ENCODE measurements at regions not wholly inside any gene's neighbourhood (a gene's known extent, or its start where the extent isn't known, plus 50 kb on each side); places are given as distances from the start of the nearest gene placed in this dataset.

- no peak for ATAC-seq
- H3K27me3 ChIP-seq (ENCODE audit: insufficient read depth in 3 of 3, low read length in 2 of 3): peaks cover 0 to 2% (median 0%) of the 10 kb centered on the region in 3 donors
- intact Hi-C loops (cut with DNase I): no loop called here
- H3K36me3 ChIP-seq (ENCODE audit: insufficient read depth in 1 of 2, low read depth in 1 of 2): no peaks in the 10 kb centered on the region
- no peak overlapping the region for H3K4me3 ChIP-seq
- no peak overlapping the region for H3K27ac ChIP-seq
- no peak for TF ChIP-seq CTCF (IDR thresholded peaks at IDR 0.05)
- no peaks in the 10 kb centered on the region for H3K4me1 ChIP-seq
- no peaks in the 10 kb centered on the region for H3K9me3 ChIP-seq
- DNase-seq: no peak
- 54 to 57% (median 56%) methylated on average over 3 of the region's 3 CpGs for WGBS, 3 donors
Measured at GRCh38 chr6:91142154-91142553, 555.3 kb upstream of the MAP3K7 start.

- no peak for DNase-seq
- WGBS, 3 donors: 88 to 95% (median 88%) methylated on average over 3 of the region's 3 CpGs
- no peak overlapping the region for H3K27ac ChIP-seq
- TF ChIP-seq CTCF (IDR thresholded peaks at IDR 0.05): no peak
- peaks cover 0 to 2% (median 0%) of the 10 kb centered on the region in 3 donors for H3K27me3 ChIP-seq (ENCODE audit: insufficient read depth in 3 of 3, low read length in 2 of 3)
- H3K9me3 ChIP-seq: no peaks in the 10 kb centered on the region
- no peak for ATAC-seq
- intact Hi-C loops (cut with DNase I): no loop called here
- no peaks in the 10 kb centered on the region for H3K4me1 ChIP-seq
- no peaks in the 10 kb centered on the region for H3K36me3 ChIP-seq (ENCODE audit: insufficient read depth in 1 of 2, low read depth in 1 of 2)
- no peak overlapping the region for H3K4me3 ChIP-seq
Measured at GRCh38 chr6:91141346-91141745, 554.5 kb upstream of the MAP3K7 start.

GRCh38 chr6:91140449-91140848 lies 553.6 kb upstream of the MAP3K7 start:
- intact Hi-C loops (cut with DNase I): no loop called here
- ATAC-seq (no peak), DNase-seq (no peak)
- Histone ChIP-seq H3K36me3 (ENCODE audit: insufficient read depth in 1 of 2, low read depth in 1 of 2) (no peaks in the 10 kb centered on the region), H3K4me3 (no peak overlapping the region), H3K27me3 (ENCODE audit: insufficient read depth in 3 of 3, low read length in 2 of 3) (peaks cover 0 to 2% (median 0%) of the 10 kb centered on the region in 3 donors), H3K9me3 (no peaks in the 10 kb centered on the region), H3K4me1 (no peaks in the 10 kb centered on the region), H3K27ac (no peak overlapping the region)
- TF ChIP-seq CTCF (IDR thresholded peaks at IDR 0.05): no peak
- WGBS, 3 donors: 39 to 44% (median 41%) methylated on average over 2 of the region's 2 CpGs

- Histone ChIP-seq H3K4me3 (no peak overlapping the region), H3K36me3 (ENCODE audit: insufficient read depth in 1 of 2, low read depth in 1 of 2) (no peaks in the 10 kb centered on the region), H3K9me3 (no peaks in the 10 kb centered on the region), H3K27me3 (ENCODE audit: insufficient read depth in 3 of 3, low read length in 2 of 3) (peaks cover 0 to 2% (median 0%) of the 10 kb centered on the region in 3 donors), H3K4me1 (no peaks in the 10 kb centered on the region), H3K27ac (no peak overlapping the region)
- ATAC-seq: no peak
- no peak for DNase-seq
- no peak for TF ChIP-seq CTCF (IDR thresholded peaks at IDR 0.05)
- intact Hi-C loops (cut with DNase I): no loop called here
- WGBS, 3 donors: 78 to 91% (median 81%) methylated on average over 2 of the region's 2 CpGs
Measured at GRCh38 chr6:91137286-91137685, 550.4 kb upstream of the MAP3K7 start.

- no peak for DNase-seq
- Histone ChIP-seq H3K27me3 (ENCODE audit: insufficient read depth in 3 of 3, low read length in 2 of 3) (peaks cover 0 to 2% (median 2%) of the 10 kb centered on the region in 3 donors), H3K27ac (no peak overlapping the region), H3K36me3 (ENCODE audit: insufficient read depth in 1 of 2, low read depth in 1 of 2) (no peaks in the 10 kb centered on the region), H3K4me3 (no peak overlapping the region), H3K9me3 (no peaks in the 10 kb centered on the region), H3K4me1 (no peaks in the 10 kb centered on the region)
- ATAC-seq: no peak
- no peak for TF ChIP-seq CTCF (IDR thresholded peaks at IDR 0.05)
- 73 to 81% (median 80%) methylated on average over 2 of the region's 2 CpGs for WGBS, 3 donors
- intact Hi-C loops (cut with DNase I): no loop called here
Measured at GRCh38 chr6:91135406-91136103, 548.7 kb upstream of the MAP3K7 start.
